ENCODE measurements at regions not wholly inside any gene's neighbourhood (a gene's known extent, or its start where the extent isn't known, plus 50 kb on each side); places are given as distances from the start of the nearest gene placed in this dataset.

GRCh38 chr11:11755871-11756270 is 85.9 kb upstream of the USP47 start:
- DNase-seq, result no peak

- DNase-seq, result no peak
Measured at GRCh38 chr11:11752679-11753078, 89.1 kb upstream of the USP47 start.

- DNase-seq, result no peak
Measured at GRCh38 chr11:11750017-11750878, 91.5 kb upstream of the USP47 start.

- no peak for DNase-seq
Measured at GRCh38 chr11:11748706-11749365, 92.9 kb upstream of the USP47 start.

- DNase-seq, result no peak
Measured at GRCh38 chr11:11747570-11747969, 94.2 kb upstream of the USP47 start.

GRCh38 chr11:11746449-11746848 is 95.3 kb upstream of the USP47 start:
- no peak for DNase-seq

GRCh38 chr11:11743216-11743615 is 98.6 kb upstream of the USP47 start:
- no peak for DNase-seq

GRCh38 chr11:11742486-11742885 is 99.3 kb upstream of the USP47 start:
- DNase-seq, result no peak

- DNase-seq, result no peak
Measured at GRCh38 chr11:11740836-11741235, 100.9 kb upstream of the USP47 start.

GRCh38 chr11:11740073-11740702 is 101.6 kb upstream of the USP47 start:
- peak; percentile 60 for DNase-seq

- DNase-seq, result no peak
Measured at GRCh38 chr11:11738370-11738769, 103.4 kb upstream of the USP47 start.

GRCh38 chr11:11735586-11735985 is 106.2 kb upstream of the USP47 start:
- DNase-seq, result no peak

- no peak for DNase-seq
Measured at GRCh38 chr11:11733246-11733747, 108.5 kb upstream of the USP47 start.

- no peak for DNase-seq
Measured at GRCh38 chr11:11732116-11732515, 109.7 kb upstream of the USP47 start.

GRCh38 chr11:11731311-11732083 is 109.7 kb upstream of the GALNT18 start:
- DNase-seq, result peak; percentile 1

- no peak for DNase-seq
Measured at GRCh38 chr11:11728386-11728785, 106.6 kb upstream of the GALNT18 start.

- DNase-seq, result no peak
Measured at GRCh38 chr11:11725438-11725837, 103.6 kb upstream of the GALNT18 start.

- DNase-seq, result no peak
Measured at GRCh38 chr11:11724994-11725393, 103.2 kb upstream of the GALNT18 start.

- DNase-seq, result no peak
Measured at GRCh38 chr11:11722861-11723260, 101.1 kb upstream of the GALNT18 start.

GRCh38 chr11:11722246-11722645 is 100.4 kb upstream of the GALNT18 start:
- no peak for DNase-seq

- no peak for DNase-seq
Measured at GRCh38 chr11:11718511-11718910, 96.7 kb upstream of the GALNT18 start.

GRCh38 chr11:11717064-11717725 is 95.4 kb upstream of the GALNT18 start:
- no peak for DNase-seq
